HG03196 (cell line): ENCODE measurements at regions not wholly inside any gene's neighbourhood (a gene's known extent, or its start where the extent isn't known, plus 50 kb on each side); places are given as distances from the start of the nearest gene placed in this dataset.

Experiments used
- ATAC-seq: cut with Tn5 transposase; IDR thresholded peaks from one replicate; pipeline ENCODE4 v1.9.1; 2021; ENCODE audit not compliant: unreplicated experiment

DNA sequence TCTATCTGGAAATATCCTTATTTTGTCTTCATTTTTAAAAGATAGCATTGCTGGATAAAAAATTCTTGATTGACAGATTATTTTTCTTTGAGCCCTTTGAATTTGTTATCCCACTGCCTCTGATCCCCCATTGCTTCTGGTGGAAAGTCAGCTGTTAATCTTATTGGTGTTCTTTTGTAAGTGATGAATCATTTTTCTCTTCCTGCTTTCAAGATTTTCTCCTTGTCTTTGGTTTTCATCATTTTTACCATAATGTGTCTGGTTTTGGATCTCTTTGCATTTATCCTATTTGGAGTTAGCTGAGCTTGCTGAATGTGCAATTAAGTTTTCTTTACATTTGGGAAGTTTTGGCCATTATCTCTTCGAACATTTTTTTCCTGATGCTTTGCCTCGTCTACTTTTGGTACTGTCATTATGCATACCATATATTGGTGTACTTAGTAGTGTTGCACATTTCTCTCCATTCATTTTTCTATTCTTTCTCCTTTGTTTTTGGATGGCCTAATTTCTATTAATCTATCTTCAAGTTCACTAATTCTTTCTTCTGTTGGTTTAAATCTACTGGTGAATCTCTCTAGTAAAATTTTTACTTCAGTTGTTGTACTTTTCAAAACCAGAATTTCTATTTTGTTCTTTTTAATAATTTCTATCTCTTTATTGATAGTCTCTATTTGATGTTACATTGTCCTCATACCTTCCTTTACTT is 440.0 kb upstream of the PROK2 start:
- ATAC-seq, result no peak

DNA sequence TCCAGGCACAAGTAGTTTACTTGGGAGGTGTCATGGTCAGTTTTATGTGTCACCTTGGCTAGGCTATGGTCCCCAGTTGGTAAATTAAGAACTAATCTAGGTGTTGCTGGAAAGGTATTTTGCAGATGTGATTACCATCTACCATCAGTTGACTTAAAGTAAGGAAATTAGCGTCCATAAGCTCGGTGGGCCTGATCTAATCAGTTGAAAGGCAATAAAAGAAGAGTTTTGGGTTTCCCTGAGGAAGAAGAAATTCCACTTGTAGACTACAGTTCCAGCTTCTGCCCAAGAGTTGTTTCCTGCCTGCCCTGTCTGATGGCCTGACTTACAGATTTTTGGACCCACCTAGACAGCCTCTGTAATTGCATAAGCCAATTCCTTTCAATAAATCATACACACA is 438.7 kb upstream of the PROK2 start:
- no peak for ATAC-seq

- no peak for ATAC-seq
These were observed 438.2 kb upstream of the PROK2 start for GRCh38 chr3:72223116-72223515.

DNA sequence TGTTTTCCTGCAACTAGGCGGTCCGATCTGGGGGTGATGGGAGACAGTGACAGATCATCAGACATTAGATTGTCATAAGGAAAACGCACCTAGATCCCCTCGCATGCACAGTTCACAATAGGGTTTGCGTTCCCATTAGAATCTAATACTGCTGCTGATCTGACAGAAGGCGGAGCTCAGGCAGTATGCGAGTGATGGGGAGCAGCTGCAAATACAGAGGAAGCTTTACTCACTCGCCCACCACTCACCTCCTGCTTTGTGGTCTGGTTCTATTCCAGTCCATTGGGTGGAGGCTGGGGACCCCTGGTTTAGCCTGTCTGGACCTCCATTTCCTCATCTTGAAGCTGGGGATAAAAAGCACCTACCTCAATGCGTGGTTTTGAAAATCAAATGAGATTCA is 437.5 kb upstream of the PROK2 start:
- no peak for ATAC-seq

DNA sequence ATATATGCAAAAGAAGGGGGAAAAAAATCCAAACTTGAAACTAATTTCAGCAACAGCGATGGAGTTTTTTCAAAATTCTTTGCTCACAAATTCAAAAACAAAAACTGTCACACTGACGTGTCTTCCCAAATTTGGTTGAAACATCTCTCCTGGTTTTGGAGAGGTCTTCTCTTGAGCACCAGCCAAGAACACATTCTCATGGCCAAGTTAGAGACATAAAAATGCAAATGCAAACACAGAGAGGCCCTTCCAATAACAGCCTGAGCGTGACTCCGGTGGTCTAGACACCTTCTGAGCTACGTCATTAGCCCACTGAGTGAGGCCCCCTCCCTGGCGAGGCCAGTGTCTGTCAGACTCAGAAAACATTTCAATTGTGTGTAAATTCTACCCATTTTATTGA is 436.0 kb upstream of the PROK2 start:
- ATAC-seq, result no peak

DNA sequence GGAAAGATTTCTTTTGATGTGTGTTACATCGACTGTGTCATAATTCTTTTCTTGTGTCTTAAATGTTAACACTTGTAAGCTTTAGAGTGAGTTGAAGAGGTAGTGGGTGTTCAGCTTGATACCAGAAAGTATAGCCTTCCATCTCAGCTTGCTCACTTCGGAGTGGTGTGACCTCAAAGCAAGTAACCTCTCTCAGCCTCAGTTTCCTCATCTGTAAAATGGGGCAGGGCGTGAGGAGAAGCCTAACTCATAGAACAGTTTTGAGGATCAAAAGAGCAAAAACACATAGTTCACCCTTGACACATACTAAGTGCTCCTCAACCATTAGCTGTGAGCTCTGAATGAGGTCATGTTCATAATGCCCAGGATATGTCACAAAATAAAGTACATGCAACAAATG is 434.8 kb upstream of the PROK2 start:
- no peak for ATAC-seq

DNA sequence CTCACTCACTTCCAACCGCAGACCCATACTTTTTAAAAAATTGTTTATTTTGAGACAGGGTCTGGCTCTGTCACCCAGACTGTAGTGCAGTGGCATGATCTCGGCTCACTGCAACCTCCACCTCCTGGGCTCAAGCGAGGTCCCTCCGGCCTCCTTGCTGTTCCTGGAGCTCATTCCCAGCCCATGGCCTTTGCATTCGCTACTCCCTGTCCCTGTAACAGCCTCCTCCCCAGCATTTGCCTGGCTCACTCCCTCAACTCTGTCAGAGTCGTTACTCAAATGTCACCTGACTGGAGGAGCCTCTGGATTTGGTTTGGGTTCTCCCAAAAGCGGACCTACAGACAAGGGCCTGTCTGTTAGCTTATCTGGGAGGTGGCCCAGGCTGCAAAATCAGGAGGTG is 432.6 kb upstream of the PROK2 start:
- no peak for ATAC-seq

- ATAC-seq, result no peak
These were observed 429.4 kb upstream of the PROK2 start for GRCh38 chr3:72214066-72214951.

DNA sequence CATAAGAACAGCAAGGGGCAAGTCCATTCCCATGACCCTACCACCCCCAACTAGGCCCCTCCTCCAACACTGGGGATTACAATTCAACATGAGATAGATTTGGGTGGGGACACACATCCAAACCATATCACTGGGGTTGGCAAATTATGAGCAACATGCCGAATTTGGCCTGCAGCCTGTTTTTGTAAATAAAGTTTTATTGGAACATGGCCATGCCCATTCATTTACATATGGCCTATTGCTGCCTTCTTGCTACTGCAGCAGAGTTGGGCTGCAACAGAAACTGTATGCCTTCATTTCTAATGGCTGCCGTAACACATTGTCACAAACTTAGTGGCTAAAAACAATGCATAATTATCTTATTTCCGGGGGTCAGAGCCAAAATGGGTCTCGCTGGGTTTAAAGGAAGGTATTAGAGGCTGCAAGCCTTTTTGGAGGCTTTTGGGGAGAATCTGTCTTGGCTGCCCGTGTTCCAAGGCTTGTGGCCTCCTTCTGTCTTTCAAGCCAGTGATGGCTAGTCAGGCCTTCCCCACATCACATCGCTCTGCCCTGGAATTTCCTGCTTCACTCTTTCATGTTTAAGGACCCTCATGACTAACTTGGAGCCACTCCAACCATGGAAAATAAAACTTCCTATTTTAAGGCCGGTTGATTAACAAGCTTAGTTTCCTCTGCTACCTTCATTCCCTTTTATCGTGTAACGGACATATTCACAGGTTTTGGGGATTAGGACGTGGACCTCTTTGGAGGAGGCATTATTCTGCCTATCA is 428.5 kb upstream of the PROK2 start:
- no peak for ATAC-seq

DNA sequence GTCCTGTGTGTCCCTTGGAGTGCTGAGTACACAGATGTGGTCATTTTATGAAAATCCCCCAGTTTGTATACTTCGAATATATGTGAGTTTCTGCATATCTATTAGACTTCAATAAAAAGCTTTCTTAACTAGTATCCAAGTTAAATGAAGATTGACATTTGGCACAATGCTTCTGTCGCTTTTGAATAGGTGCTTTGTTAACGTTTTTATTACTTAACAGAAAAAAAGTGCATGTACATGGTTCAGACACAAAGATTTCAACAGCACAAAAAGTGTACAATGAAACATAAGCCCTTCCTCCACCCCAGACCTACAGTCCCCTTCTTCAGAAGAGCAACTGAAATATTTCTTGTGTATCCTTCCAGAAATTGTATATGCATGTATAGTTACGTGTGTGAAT is 427.4 kb upstream of the PROK2 start:
- no peak for ATAC-seq

DNA sequence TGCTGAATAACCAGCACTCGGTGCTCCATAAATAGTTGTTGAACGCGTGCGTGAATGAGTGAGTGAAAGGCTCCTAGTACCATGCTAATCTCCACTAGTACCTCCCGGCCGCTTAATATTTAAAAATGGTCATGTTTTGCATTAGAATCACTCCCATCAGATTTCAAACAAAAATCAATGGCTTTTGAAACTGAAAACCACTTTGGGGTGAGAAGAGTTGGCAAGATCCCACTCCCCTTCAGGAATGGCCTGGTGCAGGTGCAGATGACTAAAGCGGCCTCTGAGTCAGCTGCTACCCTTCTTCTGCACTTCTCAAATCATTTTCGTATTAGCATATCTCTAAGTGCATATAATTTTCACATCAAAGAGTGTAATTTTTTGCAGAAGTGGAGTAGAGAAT is 425.3 kb upstream of the PROK2 start:
- ATAC-seq, result no peak

- ATAC-seq, result no peak
These were observed 420.4 kb upstream of the PROK2 start for GRCh38 chr3:72205297-72205826.

DNA sequence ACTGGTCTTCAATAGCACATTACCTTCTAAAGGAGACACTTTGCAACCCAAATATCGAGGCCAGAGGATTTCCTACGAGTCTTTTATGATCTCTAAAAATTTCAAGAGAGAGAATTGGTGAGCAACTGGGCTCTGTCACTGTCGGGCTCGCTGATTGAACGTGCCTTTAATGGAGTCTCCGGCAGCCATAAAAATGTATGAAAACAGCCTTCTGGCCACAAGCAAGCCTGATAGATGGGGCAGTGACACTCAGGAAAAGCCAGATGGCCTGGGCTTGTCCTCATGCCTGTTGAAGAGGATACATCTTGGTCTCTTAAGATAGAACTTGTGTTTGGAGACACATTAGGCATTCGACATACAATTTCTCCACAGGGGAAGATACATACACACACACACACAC is 419.5 kb upstream of the PROK2 start:
- no peak for ATAC-seq

GRCh38 chr3:72203613-72204349 is 418.8 kb upstream of the PROK2 start:
- no peak for ATAC-seq

DNA sequence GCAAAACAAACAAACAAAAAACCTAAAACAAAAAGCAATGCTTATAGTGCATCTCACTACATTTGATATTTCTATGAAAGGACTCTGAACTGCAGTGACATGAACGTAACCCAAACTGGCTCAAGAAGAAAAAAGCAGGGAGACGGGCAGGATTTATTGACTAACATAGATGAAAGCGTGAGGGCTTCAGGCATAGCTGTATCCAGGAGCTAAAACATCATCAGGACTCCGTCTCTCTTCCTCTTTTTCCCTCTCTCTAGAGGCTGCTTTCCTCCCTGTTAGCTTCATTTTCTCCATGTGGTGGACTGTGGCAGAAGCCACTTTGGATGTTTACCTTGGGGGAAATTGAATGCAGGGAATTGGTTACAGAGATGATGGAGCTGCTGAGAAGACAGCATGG is 418.2 kb upstream of the PROK2 start:
- ATAC-seq, result no peak

DNA sequence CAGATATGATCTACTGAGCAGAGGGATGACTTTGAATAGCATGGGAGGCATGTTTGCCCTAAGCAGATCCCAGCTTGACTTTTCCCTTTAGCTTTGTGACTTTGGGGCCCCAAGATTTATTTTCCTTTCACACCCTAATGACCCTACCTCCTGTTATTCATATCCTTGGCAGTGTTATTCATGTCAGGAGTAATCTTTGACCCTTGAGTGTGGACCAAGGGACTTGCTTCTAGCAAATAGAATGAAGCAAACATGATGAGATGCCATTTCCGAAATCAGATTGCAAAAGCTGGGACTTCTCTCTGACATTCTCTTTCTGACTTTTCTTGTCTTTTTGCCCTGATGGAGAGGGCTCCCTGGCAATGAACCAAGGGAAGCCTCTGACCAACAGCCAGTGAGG is 415.4 kb upstream of the PROK2 start:
- ATAC-seq, result no peak

DNA sequence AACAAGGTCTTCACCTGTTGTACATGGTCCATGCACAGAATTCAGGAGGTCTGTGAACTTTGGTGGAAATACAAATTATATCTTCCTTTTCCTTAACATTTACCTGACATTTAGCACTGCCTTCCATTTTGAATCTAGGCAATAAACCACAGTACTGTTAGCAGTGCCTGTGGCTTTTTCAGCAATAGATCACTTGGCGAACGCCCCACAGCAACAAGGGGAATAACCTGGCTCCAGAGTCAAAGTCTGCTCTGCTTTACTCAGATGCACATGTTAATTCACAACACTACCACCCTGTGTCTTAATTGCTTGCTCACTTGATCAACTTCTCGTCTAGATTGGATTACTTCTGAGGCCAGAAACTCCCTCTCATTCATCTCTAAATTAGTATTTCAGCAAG is 414.6 kb upstream of the PROK2 start:
- no peak for ATAC-seq

GRCh38 chr3:72196377-72196929 is 411.5 kb upstream of the PROK2 start:
- ATAC-seq, result no peak

GRCh38 chr3:72195895-72196294 is 410.9 kb upstream of the PROK2 start:
- ATAC-seq, result no peak

- no peak for ATAC-seq
These were observed 409.5 kb upstream of the PROK2 start for GRCh38 chr3:72194458-72194857.
